Adrenal gland (tissue), 9 donors: ENCODE measurements at regions not wholly inside any gene's neighbourhood (a gene's known extent, or its start where the extent isn't known, plus 50 kb on each side); places are given as distances from the start of the nearest gene placed in this dataset.
A peak's percentile ranks its signal among the peaks of the same experiment; 100 is the strongest.

ENCODE experiments used
- DNase-seq, 7 donors: peaks; one replicate each; pipeline ENCODE4 v3.0.0-alpha.2; 2019 to 2020
- H3K27ac ChIP-seq, 5 donors: fragments of 200-600 bp; sonication (generic) in 4 of 5; 1 replicate in 3 of 5; 2 replicates in 2 of 5; pipeline versions ENCODE4 v1.5.1 to v1.8.0; 2016 to 2020; ENCODE audit warnings: mild to moderate bottlenecking in 1 of 5
- H3K27me3 ChIP-seq: fragments of 200-600 bp; 2 replicates; pipeline ENCODE4 v1.8.0; 2021
- H3K36me3 ChIP-seq, 2 donors: fragments of 200-600 bp; replicated peaks in 1 of 2; 1 replicate in 1 of 2; 2 replicates in 1 of 2; pipeline versions ENCODE4 v1.5.1 to v1.8.0; 2018 to 2022
- H3K4me1 ChIP-seq, 2 donors: fragments of 200-600 bp; replicated peaks in 1 of 2; 1 replicate in 1 of 2; 2 replicates in 1 of 2; pipeline versions ENCODE4 v1.5.1 to v1.8.0; 2018 to 2021
- H3K4me3 ChIP-seq, 4 donors: fragments of 200-600 bp; sonication (generic) in 3 of 4; one replicate each; pipeline ENCODE4 v1.5.1; 2016 to 2018
- H3K9me3 ChIP-seq, 3 donors: fragments of 200-600 bp; sonication (generic) in 1 of 3; replicated peaks in 1 of 3; 1 replicate in 2 of 3; 2 replicates in 1 of 3; pipeline versions ENCODE4 v1.5.1 to v1.8.0; 2016 to 2021
- POLR2A ChIP-seq, 2 donors: fragments of 450-650 bp; IDR thresholded peaks; one replicate each; pipeline ENCODE4 v1.6.1; 2017; ENCODE audit warnings: antibody characterized with exemption in 2 of 2, mild to moderate bottlenecking in 2 of 2, moderate library complexity in 1 of 2
- WGBS, 4 donors: extraction: QIAGEN DNeasy Blood & Tissue Kit in 2 of 4; methylation state at CpG; one replicate each; pipeline versions ENCODE4 v1.1.5 to v1.1.7; 2013 to 2017; 5-methylcytosine and 5-hydroxymethylcytosine counted together
- intact Hi-C, 2 donors: fragments of 100-400 bp; cut with DNase I; formaldehyde crosslinking; loops; one replicate each; pipeline versions ENCODE4 v1.14.1 to v1.15.0; 2022 to 2023
- TF ChIP-seq, protein P1 (sequence below), 6 experiments: fragments of 450-650 bp in 4 of 6; fragments of 200-600 bp in 2 of 6; sonication (generic) in 1 of 6; IDR thresholded peaks; 1 replicate in 5 of 6; 2 replicates in 1 of 6; pipeline versions ENCODE4 v1.5.1 to v1.8.0; 2016 to 2021; ENCODE audit warnings: antibody characterized with exemption in 6 of 6, mild to moderate bottlenecking in 2 of 6, moderate library complexity in 1 of 6
- donor health status: healthy with polysubstance abuse.
- donor health status: Bipolar disorder and iron deficiency.
- donor health status: DM: yes; HTN: yes; CAD: no.
- donor health status: DM: no; HTN: no; CAD: no.
- donor health status: DM: no; HTN: no; CAD: no.

DNA sequence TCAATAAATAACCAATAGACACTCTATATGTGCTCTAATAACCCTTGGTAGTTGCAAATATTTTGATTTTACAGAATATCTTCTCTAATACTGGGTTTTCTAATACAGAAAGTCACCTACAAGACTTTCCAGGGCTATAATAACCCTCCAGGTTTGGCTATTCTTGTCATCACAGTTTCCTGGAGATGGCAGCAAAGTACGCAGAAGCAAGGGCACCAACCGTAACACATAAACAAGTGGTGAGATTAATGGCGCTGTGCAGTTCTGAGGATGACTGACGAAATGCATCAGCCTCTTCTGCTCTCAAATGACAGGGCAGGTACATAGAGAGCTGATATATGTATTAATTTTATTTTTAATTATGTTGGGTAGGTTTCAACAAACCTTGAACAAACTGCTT is 122.4 kb downstream of the C4orf33 start:
- TF ChIP-seq, protein P1, sequence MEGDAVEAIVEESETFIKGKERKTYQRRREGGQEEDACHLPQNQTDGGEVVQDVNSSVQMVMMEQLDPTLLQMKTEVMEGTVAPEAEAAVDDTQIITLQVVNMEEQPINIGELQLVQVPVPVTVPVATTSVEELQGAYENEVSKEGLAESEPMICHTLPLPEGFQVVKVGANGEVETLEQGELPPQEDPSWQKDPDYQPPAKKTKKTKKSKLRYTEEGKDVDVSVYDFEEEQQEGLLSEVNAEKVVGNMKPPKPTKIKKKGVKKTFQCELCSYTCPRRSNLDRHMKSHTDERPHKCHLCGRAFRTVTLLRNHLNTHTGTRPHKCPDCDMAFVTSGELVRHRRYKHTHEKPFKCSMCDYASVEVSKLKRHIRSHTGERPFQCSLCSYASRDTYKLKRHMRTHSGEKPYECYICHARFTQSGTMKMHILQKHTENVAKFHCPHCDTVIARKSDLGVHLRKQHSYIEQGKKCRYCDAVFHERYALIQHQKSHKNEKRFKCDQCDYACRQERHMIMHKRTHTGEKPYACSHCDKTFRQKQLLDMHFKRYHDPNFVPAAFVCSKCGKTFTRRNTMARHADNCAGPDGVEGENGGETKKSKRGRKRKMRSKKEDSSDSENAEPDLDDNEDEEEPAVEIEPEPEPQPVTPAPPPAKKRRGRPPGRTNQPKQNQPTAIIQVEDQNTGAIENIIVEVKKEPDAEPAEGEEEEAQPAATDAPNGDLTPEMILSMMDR (IDR thresholded peaks at IDR 0.05) = peak in 3 of 6 experiments; percentile 18 to 37 (median 28)
- no peak for TF ChIP-seq POLR2A (IDR thresholded peaks at IDR 0.05)
- H3K36me3 ChIP-seq = no peaks in the 10 kb centered on the region
- intact Hi-C loops = no loop called here
- H3K9me3 ChIP-seq = no peaks in the 10 kb centered on the region
- no peaks in the 10 kb centered on the region for H3K27me3 ChIP-seq
- H3K4me1 ChIP-seq = no peaks in the 10 kb centered on the region
- peak in 6 of 7 donors; percentile 2 to 65 (median 20) for DNase-seq
- WGBS, 4 donors = 18 to 33% (median 26%) methylated on average over 4 of the region's 4 CpGs
- no peak overlapping the region for H3K27ac ChIP-seq
- no peak overlapping the region for H3K4me3 ChIP-seq

DNA sequence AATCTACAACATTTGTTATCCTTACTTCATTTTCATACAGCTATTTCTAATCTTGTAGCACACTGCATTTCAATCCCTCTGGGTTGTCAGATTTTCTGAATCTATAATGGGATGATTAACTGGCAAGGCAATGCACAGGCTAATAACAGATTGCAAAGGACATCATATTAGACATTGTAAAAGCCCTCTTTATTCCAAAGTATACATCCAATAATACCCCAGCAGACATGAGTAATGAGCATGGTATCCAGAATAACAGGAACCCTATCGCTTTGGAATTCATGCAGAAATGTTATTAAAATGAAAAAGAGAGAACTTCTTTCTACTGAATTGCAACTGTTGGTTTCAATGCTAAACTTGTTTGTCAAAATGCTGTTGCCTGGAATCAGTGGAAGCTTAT is 122.9 kb downstream of the C4orf33 start:
- no peaks in the 10 kb centered on the region for H3K9me3 ChIP-seq
- H3K36me3 ChIP-seq = no peaks in the 10 kb centered on the region
- WGBS, 4 donors = 71 to 85% (median 78%) methylated on average over 1 of the region's 1 CpG
- DNase-seq = no peak
- no peaks in the 10 kb centered on the region for H3K4me1 ChIP-seq
- H3K27me3 ChIP-seq = no peaks in the 10 kb centered on the region
- intact Hi-C loops = no loop called here
- TF ChIP-seq POLR2A (IDR thresholded peaks at IDR 0.05) = no peak
- TF ChIP-seq, protein P1 (IDR thresholded peaks at IDR 0.05) = no peak
- no peak overlapping the region for H3K4me3 ChIP-seq
- H3K27ac ChIP-seq = no peak overlapping the region

DNA sequence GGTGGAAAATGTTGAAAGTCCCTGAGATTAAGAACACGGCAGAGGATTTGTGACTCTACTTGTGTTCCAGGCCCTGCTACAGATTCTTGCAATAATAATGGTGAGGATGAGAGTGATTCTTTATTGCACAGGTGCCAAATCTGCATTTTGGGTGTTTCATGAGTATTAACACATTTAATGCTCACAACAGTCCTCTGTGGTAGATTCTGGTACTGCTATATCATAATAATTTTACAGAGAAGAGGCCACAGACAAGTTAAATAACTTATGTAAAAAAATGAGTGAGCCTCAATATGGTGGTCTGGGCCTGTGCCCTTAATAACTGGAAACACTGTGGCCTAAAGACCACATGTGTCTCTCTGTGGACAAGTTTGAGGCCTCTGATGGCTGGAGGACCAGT is 124.3 kb downstream of the C4orf33 start:
- no peaks in the 10 kb centered on the region for H3K27me3 ChIP-seq
- H3K36me3 ChIP-seq = no peaks in the 10 kb centered on the region
- H3K9me3 ChIP-seq = no peaks in the 10 kb centered on the region
- WGBS, 4 donors = 82 to 95% (median 93%) methylated on average over 1 of the region's 1 CpG
- no peak for DNase-seq
- no peak overlapping the region for H3K4me3 ChIP-seq
- TF ChIP-seq, protein P1 (IDR thresholded peaks at IDR 0.05) = no peak
- no peak for TF ChIP-seq POLR2A (IDR thresholded peaks at IDR 0.05)
- no peaks in the 10 kb centered on the region for H3K4me1 ChIP-seq
- no peak overlapping the region for H3K27ac ChIP-seq
- intact Hi-C loops = no loop called here

DNA sequence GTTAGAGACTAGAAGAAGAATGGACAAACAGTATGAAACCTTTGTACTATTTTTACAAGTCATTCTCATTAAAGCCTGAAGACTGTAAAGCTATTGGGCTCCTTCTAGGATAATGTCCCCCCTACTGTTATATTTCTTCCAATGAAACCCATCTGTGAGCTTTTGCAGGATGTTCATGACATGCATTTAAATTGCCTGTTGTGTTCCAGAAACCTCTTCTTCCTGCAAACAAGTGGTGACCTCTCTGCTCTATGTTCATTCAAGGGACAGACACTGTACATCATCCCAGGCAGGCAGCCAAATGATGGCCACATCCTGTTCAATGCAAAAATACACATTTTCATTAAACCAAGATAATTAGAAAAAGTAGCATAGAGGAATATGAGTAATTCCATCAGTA is 128.0 kb downstream of the C4orf33 start:
- Histone ChIP-seq H3K36me3 (no peaks in the 10 kb centered on the region), H3K27ac (no peak overlapping the region), H3K27me3 (no peaks in the 10 kb centered on the region), H3K9me3 (no peaks in the 10 kb centered on the region), H3K4me1 (no peaks in the 10 kb centered on the region), H3K4me3 (no peak overlapping the region)
- intact Hi-C loops = no loop called here
- TF ChIP-seq POLR2A (IDR thresholded peaks at IDR 0.05) = no peak
- TF ChIP-seq, protein P1 (IDR thresholded peaks at IDR 0.05) = no peak
- peak in 2 of 7 donors; percentile 12 to 17 for DNase-seq
